NCI-H345 treated with DMSO at 0.1 percent for 48 hours (cell line): ENCODE measurements at regions not wholly inside any gene's neighbourhood (a gene's known extent, or its start where the extent isn't known, plus 50 kb on each side); places are given as distances from the start of the nearest gene placed in this dataset.

Experiments used
- DNase-seq: peaks from one replicate; lab custom pipeline; 2025; ENCODE audit not compliant: unreplicated experiment; lab: John Stamatoyannopoulos, UW

DNA sequence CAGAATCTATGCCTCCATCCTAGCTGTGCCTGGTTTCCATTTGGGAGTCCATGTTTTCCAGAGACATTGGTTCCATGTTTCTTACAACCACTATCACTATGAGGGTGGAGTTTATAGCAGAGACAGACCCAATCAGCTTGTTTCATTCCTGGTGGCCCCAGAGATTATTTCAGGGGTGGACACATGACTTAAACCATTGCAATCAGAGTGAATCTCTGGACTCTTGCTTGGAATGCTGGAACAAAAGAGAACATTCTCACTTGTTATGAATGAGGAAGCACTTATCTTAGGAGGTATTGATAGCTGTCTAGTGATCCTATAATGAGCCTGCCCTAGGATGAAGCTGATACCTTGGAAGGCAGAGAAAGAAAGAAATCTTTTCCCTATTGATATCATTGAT, 250.3 kb downstream of the ATG4C start:
- no peak for DNase-seq

DNA sequence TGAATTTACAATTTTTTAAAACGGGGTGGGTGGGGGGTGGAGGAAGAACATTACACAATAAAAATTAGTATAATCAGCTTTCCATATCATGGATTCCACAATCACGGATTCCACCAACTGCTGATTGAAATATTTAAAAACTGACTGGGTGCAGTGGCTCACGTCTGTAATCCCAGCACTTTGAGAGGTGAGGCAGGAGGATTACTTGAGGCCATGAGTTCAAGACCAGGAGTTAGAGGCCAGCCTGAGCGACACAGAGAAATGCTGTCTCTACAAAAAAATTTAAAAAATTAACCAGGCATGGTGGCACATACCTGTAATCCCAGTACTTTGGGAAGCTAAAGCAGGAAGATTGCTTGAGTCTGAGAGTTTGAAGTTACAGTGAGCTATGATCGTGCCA, 254.7 kb downstream of the ATG4C start:
- DNase-seq = no peak

DNA sequence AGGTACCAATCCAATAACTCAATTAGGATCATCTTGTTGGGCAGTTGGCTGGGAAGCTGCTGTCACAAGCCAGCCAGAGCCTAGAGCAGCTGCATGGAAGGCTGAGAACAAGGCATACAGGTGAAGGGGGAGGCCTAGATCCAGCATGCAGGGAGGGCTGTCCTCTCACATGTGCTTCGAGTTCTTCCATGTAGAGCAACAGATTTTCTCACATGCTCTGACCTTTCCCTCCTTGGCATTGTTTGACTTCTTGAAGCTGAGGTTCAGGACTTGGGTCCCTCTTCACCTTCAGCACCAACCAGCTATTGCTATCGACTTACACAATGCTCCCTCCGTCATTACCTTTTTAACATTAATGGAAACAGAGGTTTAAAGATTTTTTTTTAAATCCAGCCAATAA, 257.7 kb downstream of the ATG4C start:
- no peak for DNase-seq

DNA sequence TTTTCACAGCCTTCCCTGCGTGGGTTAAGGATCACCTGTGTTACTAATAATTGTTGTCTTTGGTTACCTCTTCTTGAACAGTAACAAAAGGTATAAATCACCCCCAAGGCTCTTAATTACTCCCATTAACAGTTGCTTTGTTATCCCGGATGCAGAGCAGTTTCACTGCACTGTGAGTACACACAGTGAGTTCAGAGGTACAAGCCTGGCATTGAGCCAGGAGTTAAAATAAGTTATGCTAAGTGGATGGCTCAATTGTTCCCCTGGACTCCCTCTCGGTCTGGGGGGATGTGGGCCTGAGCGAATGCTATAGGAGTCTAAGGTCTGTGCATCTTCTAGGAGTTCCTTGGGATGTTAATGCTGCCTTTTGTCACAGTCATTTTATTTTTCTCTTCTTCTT, 258.3 kb downstream of the ATG4C start:
- DNase-seq = peak; percentile 76

DNA sequence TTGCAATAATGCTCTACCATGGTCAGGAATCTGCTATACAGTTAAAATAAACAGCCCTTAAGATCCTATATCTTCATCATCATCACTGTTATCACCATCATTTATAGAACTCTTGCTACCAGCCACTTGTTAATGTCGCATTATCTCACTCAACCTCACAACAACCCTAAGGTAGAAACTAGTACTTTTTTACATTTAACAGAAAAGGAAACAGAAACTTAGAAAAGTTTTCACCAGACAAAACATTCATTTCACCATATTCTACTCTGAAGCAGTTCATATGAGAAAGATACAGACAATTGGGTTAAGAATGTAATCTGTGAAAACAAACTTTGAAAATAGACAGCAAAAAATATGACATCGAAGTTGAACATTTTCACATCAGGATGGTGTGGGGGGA, 262.6 kb downstream of the ATG4C start:
- DNase-seq = no peak

DNA sequence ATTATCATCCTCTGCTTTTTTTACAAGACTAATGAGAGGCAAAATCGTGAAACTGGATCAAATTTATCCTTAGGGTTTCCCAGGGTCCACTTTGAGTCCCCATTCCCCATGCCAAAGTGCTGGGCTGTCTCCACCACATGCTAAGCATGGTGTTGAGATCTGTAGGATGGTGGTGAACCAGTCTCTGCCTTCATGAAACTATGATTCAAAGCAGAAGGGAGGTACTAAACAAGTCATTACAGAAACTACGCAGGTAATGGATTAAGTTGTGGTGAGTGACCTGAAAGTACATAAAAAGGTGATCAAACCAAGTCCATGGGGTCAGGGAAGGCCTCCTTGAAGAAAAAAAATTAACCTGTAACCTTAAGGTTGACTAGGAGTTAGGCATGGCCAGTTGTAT, 265.2 kb downstream of the ATG4C start:
- DNase-seq = no peak

DNA sequence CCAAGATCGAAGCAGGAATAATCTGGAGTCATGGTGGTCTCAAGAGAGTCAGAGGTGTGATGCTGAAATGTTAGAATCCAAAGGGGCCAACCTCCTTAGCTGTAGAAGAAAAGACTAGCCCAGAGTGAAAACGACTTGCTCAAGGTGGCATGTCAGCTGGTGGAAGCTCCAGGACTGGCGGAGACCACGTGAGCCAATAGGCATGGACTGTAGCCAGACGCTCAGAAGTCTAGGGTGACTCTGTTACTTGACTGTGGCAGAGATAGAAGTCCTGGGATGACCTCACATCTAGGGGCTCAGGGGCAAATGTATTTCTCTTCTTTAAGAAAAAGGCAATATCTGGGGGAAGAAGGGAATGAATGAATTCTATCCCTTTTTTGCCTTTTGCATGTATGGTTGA, 267.4 kb downstream of the ATG4C start:
- no peak for DNase-seq

DNA sequence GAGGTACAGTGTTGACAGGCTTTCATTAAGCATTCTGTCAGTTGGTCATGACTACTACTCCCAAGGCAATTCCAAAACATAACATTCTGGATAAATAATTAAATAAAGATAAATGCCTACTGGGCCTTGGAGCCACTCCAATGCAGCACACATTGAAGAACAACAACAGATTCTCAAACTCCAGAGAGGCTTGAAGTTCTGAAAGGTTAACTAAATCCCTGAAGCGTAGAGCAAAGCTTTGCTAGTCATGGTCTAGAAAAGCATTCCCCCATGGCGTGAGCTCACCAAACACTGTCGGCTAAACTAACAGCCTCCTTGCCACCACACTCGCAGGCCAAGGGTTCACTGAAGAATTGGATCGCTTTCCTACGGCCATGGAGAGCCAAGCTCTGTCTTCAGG, 268.0 kb downstream of the ATG4C start:
- DNase-seq = no peak

DNA sequence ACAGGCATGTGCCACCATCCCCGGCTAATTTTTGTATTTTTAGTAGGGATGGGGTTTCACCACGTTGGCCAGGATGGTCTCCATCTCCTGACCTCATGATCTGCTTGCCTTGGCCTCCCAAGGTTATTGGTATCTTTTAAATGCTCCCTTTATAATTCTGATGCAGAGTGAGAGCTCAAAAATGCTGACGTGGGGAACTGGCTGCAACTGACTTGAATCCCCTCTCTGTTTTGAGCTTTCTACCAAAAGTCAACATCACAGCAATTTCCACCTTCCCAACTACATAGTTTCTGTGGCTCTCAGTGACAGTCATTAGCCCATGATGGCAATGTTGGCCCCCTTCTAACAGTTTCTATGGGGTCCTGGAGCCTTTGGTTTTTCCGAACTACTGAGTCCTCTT, 268.2 kb upstream of the FOXD3 start:
- no peak for DNase-seq

DNA sequence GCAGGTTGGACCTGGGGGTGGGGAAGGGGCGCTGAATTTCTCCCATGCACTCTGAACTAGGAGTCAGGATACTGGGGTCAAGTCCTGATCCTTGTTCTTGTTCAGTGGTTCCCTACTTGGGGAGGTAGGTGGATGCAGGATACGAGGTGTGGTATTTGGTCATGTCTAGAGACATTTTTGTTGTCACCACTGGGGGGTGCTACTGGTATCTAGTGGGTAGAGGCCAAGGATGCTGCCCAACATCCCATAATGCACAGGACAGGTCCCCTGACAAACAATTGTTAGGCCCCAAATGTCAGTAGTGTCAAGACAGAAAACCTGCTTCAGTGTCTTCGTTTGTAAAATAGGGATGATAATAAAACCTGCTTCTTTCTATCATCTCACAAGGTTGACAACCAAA, 259.0 kb upstream of the FOXD3 start:
- no peak for DNase-seq

DNA sequence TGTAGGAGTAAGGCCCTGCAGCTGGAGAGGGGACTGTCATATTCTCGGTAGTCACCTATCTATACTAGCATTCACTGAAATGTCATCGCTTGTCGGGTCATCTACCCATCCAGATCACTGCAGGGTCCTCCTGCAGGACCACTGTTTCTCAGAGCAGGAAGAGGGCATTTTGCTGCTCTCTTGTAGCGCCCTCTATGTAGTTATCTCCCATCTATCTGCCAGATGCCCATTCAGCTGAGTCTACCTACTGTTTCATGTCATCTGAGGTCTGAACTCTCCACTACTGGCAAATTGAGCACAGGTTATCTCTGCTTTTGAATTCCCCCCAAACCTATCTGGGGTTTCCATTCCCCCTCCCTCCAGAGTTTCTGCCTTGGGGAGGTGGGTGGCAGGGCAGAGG, 258.2 kb upstream of the FOXD3 start:
- no peak for DNase-seq

DNA sequence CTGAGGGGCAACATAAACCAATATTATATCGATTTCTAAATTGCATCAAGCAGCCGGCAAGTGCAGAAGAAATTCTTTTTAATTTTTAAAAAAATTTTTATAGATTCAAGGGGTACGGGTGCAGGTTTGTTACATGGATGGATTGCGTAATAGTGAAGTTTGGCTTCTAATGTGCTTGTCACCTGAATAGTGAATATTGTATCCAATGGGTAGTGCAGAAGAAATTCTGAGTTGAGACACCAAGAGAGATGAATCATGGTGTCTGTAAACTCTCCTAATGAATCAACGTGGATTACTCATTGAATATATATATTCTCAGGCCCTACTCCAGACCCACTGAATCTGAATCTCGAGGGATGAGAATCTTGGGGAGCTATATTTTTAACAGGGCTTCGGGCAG, 253.7 kb upstream of the FOXD3 start:
- DNase-seq = no peak

DNA sequence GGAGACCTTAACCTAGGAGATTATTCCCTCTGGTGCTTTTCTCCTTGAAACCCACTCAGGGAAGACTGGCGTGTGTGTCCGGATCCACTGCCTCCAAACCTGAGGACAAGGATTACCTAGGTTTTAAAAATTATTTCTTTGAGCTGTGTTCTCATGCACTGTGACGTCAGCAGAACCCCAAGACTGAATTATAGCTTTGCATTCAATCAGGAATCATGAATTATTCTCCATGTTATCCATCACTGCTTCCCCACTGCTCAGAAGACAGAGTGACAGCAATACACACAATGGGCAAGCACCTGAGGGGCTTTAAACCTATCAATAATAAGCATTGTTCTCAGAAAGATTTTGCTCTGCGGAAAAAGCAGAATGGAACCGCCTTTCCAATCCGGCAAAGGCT, 253.2 kb upstream of the FOXD3 start:
- DNase-seq = no peak

DNA sequence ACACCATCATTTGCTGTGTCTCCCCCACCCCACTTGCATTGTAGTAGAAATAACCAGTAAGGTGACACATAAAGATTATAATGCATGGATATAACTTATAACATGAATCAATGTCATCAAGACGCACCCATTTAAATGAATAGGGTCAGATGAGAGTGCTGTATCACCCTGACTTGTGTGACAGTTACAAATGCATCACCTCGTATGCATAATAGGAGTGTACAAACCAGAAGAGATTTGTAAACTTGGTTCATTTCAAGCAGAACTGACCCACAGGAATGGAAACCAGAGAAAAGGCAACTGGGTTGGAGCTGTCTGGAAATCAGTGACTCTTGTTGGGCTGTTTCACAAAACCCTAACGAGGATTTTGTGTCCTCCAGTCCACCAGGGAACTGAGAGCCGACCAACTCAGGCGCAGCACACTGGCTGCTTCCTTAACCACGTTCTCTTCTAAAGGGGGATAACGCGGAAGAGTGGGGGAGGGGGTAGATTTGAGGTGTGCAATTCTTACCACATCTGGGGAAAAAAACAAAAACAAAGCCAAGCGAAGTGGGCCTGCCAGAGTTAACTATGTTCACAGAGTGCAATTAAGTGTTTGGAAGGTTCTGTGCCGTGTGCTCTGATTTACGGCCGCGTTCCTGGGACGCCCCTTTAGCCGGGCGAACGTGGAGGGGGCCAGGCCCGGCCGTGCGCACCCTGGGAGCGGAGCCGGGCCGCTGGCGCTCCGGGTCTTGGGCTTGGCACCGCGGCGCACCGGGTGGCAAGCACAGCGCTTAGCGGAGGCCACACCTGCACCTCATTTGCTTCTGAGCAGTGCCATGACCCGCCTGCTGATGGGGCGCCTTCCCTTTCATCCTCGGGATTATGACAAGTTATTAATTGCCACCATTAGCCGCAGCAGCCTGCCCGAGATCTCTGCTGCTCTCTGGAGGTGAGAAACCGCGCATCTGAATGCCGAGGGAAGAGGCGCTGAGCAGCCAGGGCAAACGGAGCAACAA, 248.8 kb upstream of the FOXD3 start:
- no peak for DNase-seq

DNA sequence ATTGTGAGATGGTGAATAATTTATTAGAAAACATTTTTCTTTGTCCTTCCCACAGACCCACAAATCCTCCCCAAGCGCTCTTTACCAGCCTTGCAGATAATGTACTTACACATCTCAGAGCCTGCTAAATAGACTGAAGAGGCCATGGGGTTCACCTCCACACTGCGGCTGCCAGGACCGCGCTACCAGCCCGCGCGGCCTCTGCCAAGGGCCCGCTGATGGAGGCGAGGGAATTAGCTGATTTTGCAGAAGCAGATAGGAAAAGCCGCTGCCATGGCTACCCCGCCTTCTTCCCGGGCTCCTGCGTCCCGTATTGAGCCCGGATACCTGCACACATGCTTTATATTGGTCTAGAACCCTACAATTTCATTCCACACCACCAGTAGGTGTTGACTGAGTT, 248.0 kb upstream of the FOXD3 start:
- DNase-seq = no peak

DNA sequence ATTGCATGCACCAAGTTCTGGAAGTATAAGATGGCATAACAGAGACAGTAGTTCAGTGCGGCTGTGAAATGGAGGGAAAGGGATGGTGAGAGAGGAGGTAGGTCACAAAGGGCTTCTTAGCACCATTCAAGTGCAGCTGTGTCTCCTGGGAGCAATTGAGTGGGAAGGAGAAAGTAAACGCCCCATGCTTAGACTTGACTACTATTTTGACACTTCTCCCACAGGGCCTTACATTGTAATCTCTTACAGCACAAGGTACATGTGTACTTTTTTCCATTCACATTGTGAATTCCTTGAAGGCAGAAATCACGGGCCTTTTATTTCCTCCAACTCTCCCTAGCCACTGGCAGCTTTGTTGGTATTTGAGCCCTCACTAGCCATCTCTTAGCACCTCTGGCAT, 239.6 kb upstream of the FOXD3 start:
- DNase-seq = no peak

DNA sequence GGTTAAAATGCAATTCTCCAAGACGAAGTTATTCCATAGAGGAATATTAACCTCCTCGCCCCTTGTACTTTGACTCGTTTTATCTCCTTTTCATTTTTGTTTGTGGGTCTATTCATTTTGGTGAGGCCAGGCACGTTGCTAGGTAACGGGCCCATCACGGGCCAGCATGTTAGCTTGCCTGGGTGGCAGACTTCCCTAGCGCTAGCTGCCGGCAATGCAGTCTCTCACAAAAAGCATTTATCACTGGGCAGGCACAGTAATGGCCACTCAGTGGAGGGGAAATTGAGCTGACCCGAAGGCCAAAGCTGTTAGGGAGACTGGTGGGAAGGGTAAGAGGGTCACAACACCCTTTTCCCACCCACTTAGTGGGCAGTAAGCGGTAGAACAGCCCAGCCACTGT, 234.4 kb upstream of the FOXD3 start:
- no peak for DNase-seq

DNA sequence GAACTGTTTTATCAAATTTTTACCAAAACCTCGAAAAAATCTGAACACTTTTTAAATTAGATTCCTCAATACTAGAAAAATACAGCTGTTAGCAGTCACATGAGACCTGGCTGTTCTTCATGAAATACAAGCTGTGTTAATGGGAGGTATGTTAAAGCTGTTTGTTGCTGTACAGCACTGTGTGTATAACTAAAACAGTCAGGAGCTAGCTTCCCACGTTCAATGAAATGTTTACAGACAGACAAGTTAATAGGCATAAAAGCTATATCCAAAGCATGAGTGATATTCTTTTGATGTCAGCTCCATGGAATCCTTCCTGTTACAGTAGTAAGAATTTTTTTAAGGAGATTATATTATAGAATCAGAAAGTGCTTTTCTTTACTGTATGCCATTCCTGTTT, 223.2 kb upstream of the FOXD3 start:
- no peak for DNase-seq

DNA sequence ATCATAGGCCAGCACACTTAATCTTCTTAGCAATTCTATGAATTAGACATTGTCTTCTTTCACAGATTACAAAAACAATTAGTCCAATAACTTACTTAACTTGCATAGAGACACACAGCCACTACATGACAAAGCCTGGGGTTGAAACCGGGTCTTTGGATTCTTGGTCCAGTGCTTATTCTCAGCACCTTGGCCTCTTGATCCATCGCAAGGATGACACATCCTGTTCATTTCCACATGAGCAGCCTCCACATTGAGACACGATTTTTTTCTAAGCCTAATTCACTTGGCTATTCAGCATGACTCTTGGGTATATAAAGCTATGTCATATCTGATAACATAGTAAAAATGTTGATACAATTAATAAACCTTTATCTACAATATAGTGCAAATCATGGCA, 221.0 kb upstream of the FOXD3 start:
- no peak for DNase-seq

DNA sequence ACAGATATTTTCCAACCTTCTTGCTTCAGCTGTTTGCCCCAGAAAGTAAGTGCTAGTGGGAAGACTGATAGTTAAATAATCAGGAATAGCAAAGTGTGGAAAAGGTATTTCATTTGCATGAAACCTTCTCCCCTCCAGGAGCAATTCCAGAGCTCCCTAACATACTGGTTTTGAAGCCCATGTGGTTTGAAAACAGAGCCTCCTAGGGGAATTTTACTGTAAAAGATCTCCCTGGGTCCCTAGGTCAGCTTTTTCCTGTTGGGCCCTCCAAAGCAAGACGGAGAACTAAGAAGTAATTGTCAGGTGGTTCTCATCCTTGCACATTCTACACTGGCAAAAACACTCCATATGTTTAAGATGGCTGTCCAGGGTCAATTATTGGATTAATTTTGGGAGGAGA, 218.7 kb upstream of the FOXD3 start:
- DNase-seq = no peak

DNA sequence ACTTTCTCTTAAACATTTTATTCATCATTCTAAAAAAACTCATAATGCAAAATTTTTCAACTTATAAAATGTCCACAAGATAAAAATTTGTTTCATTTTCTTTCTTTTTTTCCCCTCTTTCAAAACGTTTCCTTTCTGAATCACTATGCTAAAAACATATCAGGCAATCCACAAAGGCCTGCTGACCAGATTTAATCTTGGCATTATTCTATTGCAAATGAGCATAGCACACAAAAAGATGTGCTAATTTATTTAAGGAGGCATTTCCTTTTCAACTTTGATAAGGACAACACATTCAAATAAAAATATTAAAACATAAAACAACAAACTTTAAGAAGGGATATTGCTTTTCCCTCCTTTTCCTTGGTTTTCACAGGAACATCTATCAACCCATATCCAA, 215.3 kb upstream of the FOXD3 start:
- no peak for DNase-seq

DNA sequence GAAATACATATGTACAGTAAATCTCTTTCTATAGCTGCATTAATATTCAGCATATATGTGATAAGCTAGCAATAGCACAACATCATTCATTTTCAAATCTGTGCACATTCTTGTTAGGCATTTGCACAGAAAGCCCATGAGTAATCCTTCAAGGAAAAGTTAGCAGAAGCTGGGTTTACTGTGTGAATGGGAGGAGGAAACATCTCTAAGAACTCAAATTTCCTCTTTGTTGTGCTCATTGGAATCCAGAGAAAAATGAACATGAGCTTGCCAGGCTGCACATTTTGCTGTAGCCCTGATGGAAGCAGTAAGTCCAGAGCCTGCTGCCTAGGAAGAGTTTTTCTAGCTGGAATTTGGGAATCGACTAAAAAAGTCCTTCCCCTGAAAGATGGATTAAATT, 214.2 kb upstream of the FOXD3 start:
- DNase-seq = no peak
